ENCODE measurements at regions not wholly inside any gene's neighbourhood (a gene's known extent, or its start where the extent isn't known, plus 50 kb on each side); places are given as distances from the start of the nearest gene placed in this dataset.

GRCh38 chr3:126270145-126270811 lies 86.9 kb downstream of the KLF15 start:
- Histone ChIP-seq H3K79me2 (ENCODE audit: control insufficient read depth in 1 of 2, insufficient read depth in 2 of 2, low read length in 2 of 2) (no peaks in the 10 kb centered on the region), H3K4ac (replicated peaks; ENCODE audit: insufficient read length, low read depth, low read length) (no peak overlapping the region), H3K18ac (ENCODE audit: extremely low read depth, low read length) (no peak overlapping the region), H3K4me1 (replicated peaks in 1 of 4; ENCODE audit: control insufficient read depth in 3 of 4, insufficient read depth in 4 of 4, low read length in 3 of 4) (peaks cover 0 to 21% (median 15%) of the 10 kb centered on the region in 4 experiments; a peak in 6 of 7 replicates), H3K27ac (ENCODE audit: low read depth, low read length) (no peak overlapping the region), H3K9me3 (ENCODE audit: insufficient read depth in 2 of 2, low read depth in 1 of 2, low read length in 1 of 2) (no peaks in the 10 kb centered on the region), H3K9ac (replicated peaks in 1 of 4; ENCODE audit: extremely low read depth in 1 of 4, low read depth in 3 of 4, low read length in 3 of 4) (no peak overlapping the region), H3K56ac (replicated peaks; ENCODE audit: insufficient read length, low read depth, low read length) (no peak overlapping the region), H2AFZ (ENCODE audit: low read length) (no peak overlapping the region), H4K20me1 (replicated peaks in 1 of 2; ENCODE audit: control insufficient read depth in 1 of 2, insufficient read depth in 2 of 2, low read length in 2 of 2) (no peaks in the 10 kb centered on the region), H4K91ac (replicated peaks; ENCODE audit: insufficient read length, low read length) (no peak overlapping the region), H3K79me1 (ENCODE audit: low read depth, low read length) (no peaks in the 10 kb centered on the region), H4K8ac (ENCODE audit: extremely low read depth, insufficient read depth, low read length) (no peak overlapping the region), H3K23me2 (ENCODE audit: low read depth, low read length) (peaks cover 11% of the 10 kb centered on the region), H2BK5ac (ENCODE audit: low read depth, low read length) (no peak overlapping the region), H2BK120ac (replicated peaks; ENCODE audit: low read depth, low read length) (no peak overlapping the region), H3K23ac (ENCODE audit: insufficient read length) (no peak overlapping the region), H4K5ac (ENCODE audit: insufficient read length, low read depth, low read length) (no peak overlapping the region), H3K4me2 (ENCODE audit: insufficient read depth in 1 of 2, low read depth in 2 of 2, low read length in 2 of 2) (no peak overlapping the region), H2BK15ac (ENCODE audit: low read length) (no peak overlapping the region), H3K36me3 (ENCODE audit: control insufficient read depth in 2 of 4, insufficient read depth in 4 of 4, low read length in 3 of 4) (no peaks in the 10 kb centered on the region), H3K14ac (ENCODE audit: insufficient read length) (no peak overlapping the region), H2AK5ac (ENCODE audit: low read depth, low read length) (no peak overlapping the region), H2BK12ac (ENCODE audit: low read depth, low read length) (no peak overlapping the region; the same call in 1 of the 2 replicates), H3K4me3 (ENCODE audit: extremely low read depth in 1 of 4, insufficient read depth in 2 of 4, low read depth in 3 of 4, low read length in 4 of 4) (no peak overlapping the region), H2BK20ac (ENCODE audit: low read length) (no peak overlapping the region), H3K27me3 (replicated peaks in 1 of 4; ENCODE audit: control insufficient read depth in 3 of 4, extremely low read depth in 1 of 4, insufficient read depth in 3 of 4, low read length in 3 of 4) (peaks cover 0 to 9% (median 6%) of the 10 kb centered on the region in 4 experiments; a peak in 3 of 7 replicates)
- ChIA-PET POLR2A (ENCODE audit: partially characterized antibody) (interaction anchor here (0.9 kb wide), 1 partner anchor 17 kb away, joined by 4 read pairs; no protein-coding TSS in a partner anchor), CTCF (ENCODE audit: partially characterized antibody) (interaction anchor here (1.0 to 1.5 kb wide), 2 partner anchors 19 to 136 kb away, joined by 4 to 5 read pairs; no protein-coding TSS in a partner anchor)
- 92% methylated on average over 9 of the region's 9 CpGs; no CpG with 5 or more reads in 1 of the 2 experiments for WGBS, 2 experiments (ENCODE audit: extremely low coverage in 1 of 2, insufficient coverage in 1 of 2, insufficient read length in 1 of 2, insufficient replicate concordance in 2 of 2, low coverage in 1 of 2, low lambda C conversion rate in 2 of 2, missing lambda C conversion rate in 1 of 2)
- DNase-seq (ENCODE audit: low read depth in 1 of 2, low spot score in 2 of 2) (no peak), FAIRE-seq (no peak)
- TF ChIP-seq TBP (IDR thresholded peaks at IDR 0.05; ENCODE audit: low read depth, low read length) (no peak), CTBP2 (IDR thresholded peaks at IDR 0.05; ENCODE audit: borderline replicate concordance, insufficient read depth, insufficient read length, low read length) (no peak), BRCA1 (IDR thresholded peaks at IDR 0.05; ENCODE audit: low read depth, low read length) (no peak), TEAD4 (IDR thresholded peaks at IDR 0.05; ENCODE audit: low read depth, low read length) (no peak), SIX5 (IDR thresholded peaks at IDR 0.05; ENCODE audit: low read depth, low read length) (no peak), BCL11A (IDR thresholded peaks at IDR 0.05; ENCODE audit: low read depth in 2 of 2, low read length in 2 of 2) (no peak), RAD21 (IDR thresholded peaks at IDR 0.05 in 1 of 2, conservative IDR thresholded peaks at IDR 0.05 in 1 of 2; ENCODE audit: low read depth in 2 of 2, low read length in 2 of 2) (no peak)
